ENCODE measurements at regions not wholly inside any gene's neighbourhood (a gene's known extent, or its start where the extent isn't known, plus 50 kb on each side); places are given as distances from the start of the nearest gene placed in this dataset.

GRCh38 chr14:39499514-39499913, 67.3 kb upstream of the FBXO33 start:
- TF ChIP-seq CTCF (IDR thresholded peaks at IDR 0.05) = no peak
- no peak for TF ChIP-seq POLR2A (IDR thresholded peaks at IDR 0.05; ENCODE audit: low read length)
- no peak for TF ChIP-seq CHD2 (IDR thresholded peaks at IDR 0.05; ENCODE audit: low read length, partially characterized antibody)
- TF ChIP-seq CBX2 (IDR thresholded peaks at IDR 0.05; ENCODE audit: borderline replicate concordance, low read depth) = no peak

Data from A549 (cell line).